ENCODE measurements at regions not wholly inside any gene's neighbourhood (a gene's known extent, or its start where the extent isn't known, plus 50 kb on each side); places are given as distances from the start of the nearest gene placed in this dataset.
"Not testable (repeated sequence)": the region's sequence is repeated elsewhere in the genome, so short reads cannot be mapped to it uniquely, and the experiment has no call there.

DNA sequence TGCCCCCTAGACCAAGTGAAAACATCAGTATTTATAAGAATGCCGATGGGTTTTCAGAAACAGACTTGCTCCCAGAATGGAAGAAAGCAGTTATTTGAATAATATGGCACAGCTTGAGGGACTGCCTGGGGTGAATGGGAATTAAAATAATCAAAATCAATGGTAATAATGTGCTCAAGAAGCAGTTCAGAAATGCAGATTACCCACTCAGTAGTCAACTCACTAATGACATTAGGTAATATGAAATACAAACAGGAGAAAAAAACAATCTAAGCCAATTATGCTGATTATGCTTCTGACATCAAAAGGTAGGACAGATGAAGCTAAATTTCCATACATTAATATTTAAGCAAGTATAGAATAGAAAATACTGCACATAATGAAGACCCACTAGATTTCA, 179.3 kb downstream of the ENC1 start:
- no peak for DNase-seq (ENCODE audit: low spot score)

DNA sequence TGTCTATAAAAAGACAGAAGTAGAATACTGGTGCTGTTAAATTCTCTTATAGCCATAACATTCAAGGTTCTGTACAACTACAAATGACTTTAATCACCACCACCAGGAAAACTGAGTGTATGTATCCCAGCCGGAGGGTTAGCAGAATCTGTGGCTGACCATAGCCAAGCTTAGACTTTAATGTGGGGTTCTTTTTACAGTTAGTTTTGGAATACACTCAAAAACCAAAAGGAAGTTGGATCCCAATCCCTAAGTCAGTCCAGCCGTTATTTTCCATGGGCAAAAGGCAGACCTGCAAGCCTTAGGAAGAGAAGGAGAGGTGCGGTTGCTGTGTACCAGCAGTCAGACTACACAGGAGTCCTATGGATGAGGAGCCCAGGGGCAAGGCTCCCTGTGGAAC, 179.8 kb downstream of the ENC1 start:
- DNase-seq (ENCODE audit: low spot score), result no peak

DNA sequence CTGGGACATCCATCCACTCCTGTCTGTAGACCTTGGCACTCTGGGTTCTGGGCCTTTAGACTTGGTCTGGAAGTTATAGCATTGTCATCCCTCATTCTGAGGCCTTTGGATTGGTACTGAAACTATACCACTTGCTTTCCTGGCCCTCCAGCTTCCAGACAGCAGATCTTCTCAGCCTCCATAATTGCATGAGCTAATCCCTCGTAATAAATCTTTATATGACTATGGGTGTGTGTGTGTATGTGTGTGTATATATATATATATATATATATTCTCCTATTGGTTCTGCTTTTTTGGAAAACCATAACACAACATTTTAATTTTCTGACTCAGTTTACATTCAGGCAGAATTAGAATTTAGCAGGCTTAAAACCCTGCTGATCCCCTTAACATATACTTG, 180.5 kb downstream of the ENC1 start:
- DNase-seq (ENCODE audit: low spot score), result no peak

DNA sequence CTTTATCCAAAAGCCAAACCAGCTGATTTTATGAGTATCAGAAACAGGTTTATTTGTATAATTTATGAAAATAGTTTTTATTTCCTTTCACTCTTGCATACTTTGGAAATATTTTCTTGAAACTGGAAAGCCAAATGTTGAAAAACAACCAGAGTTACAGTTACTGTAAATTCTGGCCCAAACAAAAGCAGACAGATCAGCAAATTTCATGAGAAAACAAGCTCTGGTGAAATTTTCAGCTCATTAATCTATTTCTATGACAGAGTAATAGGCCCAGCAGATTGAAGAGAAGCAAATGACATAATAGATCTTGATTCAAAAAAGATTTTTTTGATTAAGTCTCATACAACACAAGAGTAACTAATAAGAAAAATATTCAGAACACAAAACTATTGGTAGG, 182.7 kb downstream of the ENC1 start:
- DNase-seq (ENCODE audit: low spot score), result no peak

DNA sequence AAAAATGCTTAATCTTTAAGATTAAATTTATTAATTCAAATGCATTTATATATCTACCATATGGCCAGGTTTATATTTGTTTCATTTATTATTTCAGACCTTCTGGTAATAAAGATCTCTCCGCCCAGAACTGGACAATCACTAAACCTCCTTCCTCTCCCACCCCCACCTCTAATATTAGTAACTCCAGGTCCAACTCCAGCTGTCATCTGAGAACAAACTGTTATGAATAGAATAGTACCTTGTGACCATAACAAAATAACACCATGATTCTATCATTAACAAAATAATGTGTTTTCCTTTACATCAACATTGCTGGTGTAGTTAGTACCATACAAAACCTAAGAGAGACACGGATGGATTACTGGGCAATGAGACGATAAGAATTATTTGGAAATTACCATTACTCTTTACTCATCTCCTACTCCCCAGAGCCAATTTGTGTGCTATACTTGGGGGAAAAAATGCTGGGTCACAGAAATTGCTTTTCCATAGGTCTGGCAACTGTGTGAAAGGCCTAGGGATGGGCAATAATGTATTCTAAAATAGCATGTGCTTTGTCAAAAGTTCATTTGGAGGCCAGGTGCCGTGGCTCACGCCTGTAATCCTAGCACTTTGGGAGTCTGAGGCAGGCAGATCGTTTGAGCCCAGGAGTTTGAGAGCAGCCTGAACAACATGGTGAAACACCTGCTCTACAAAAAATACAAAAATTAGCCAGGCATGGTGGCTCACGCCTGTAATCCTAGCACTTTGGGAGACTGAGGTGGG, 186.1 kb downstream of the ENC1 start:
- DNase-seq (ENCODE audit: low spot score), result no peak

DNA sequence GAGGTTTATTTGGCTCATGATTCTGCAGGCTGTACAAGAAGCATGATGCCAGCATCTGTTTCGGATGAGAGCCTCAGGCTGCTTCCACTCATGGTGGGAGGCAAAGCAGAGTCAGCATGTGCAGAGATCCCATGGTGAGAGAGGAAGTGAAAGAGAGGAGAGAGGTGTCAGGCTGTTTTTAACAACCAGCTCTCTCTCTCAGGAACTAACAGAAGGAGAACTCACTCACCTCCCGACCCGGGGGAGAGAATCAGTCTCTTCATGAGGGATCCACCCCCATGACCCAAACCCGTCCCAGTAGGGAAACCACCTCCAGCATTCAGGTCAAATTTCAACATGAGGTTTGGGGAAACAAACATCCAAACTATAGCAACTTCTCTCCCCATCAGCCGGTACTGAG, 187.7 kb downstream of the ENC1 start:
- no peak for DNase-seq (ENCODE audit: low spot score)

DNA sequence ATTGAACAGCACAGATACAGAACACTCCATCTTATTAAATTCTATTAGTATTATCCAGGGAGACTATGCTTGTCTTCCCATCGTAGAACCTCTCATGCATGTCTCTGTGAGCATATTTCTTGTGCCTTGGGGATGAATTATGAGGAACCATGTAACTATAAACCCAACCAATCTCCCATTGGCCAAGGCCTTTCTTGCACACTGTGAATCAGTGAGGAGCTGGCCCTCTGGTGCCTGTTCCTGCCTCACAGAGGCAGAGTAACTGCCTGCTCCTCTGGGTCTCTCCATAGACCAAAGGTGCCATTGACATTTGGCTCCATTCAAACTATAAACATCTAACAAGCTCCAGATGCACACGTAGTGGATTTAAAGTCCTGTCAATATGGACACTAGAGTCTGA, 190.4 kb downstream of the ENC1 start:
- DNase-seq (ENCODE audit: low spot score), result no peak

DNA sequence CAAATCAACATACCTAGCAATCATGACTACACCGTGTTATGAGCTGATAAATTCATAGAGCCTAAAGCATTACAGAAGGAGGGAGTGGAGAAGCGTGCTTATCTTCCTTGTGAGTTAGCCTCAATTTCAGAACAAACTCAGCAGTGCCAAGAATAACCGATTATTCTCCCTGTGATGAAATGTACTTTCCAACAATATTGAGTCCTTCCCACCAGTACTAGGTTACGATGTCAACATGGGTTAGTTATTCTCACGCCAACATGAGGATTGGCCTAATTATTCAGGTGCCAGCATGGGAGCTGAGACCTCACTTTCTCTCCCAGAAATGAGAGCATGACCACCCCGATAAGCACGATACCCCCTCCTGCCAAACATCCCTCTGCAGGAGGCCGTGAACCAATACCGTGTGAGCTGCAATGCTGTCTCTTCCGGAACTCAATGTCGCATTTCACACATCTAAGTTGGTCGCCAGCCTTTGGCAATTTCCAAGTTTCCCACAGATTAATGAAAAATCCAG, 193.7 kb downstream of the ENC1 start:
- no peak for DNase-seq (ENCODE audit: low spot score)

DNA sequence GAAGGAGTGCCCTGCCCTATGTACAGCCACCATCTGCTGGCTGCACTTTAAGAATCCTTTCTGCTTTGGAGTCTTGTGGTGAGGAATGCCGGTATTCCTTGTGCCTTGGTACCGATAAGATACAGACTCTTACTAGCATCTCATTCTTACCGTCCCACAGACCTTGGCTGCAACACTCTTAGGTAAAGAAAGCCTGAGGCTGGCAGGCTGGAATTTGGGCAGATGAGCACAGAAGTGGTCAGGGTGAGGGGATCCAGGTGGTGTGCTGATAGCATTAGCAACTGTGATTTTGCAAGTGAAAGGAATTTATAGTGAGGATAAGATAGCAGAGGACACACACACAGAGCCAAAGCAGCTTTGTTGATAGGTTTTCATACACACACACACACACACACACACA, 198.1 kb downstream of the ENC1 start:
- no peak for DNase-seq (ENCODE audit: low spot score)

DNA sequence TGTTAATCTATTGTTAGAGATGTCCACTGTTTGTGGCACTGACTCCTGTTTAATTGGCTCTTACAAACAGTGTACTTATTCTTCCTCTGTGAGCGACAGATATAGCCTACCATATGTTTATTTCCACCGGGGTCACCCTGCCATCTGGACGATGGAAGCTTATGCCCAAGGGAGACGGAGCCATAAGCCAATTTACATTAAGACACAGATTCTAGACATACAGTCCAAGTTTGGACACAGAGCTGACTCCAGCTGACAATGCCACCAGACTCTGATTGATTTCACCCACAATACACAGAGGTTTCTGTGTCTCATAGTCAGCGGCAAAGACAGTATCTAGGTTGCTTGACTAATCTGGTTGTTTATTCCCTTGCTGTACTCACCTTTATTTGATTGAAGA, 198.9 kb downstream of the ENC1 start:
- no peak for DNase-seq (ENCODE audit: low spot score)

DNA sequence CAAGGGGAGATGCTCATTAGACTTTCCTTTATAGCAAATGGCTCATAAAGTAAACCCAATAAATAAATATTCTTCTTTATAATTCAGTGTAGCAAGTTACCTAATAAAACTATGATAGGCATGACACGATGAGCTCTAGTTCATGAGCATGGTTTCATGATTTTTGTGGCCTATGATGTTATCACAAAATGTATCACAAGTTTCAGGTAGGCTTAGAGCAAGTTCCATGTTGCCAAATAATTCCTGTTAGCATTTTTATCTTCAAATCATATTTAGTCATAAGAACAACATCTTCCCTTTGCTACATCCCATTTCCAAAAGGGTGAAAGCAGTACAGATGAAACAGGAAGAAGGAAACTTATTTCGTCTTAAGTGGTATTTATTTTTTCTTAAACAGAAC, 200.2 kb downstream of the ENC1 start:
- DNase-seq (ENCODE audit: low spot score), result no peak

DNA sequence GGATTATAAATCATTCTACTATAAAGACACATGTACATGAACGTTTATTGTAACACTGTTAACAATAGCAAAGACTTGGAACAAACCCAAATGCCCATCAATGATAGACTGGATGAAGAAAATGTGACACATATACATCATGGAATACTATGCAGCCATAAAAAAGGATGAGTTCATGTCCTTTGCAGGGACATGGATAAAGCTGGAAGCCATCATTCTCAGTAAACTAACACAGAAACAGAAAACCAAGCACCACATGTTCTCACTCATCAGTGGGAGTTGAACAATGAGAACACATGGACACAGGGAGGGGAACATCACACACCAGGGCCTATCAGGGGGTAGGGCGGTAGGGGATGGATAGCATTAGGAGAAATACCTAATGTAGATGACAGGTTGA, 202.7 kb downstream of the ENC1 start:
- DNase-seq (ENCODE audit: low spot score), result not testable (repeated sequence)

DNA sequence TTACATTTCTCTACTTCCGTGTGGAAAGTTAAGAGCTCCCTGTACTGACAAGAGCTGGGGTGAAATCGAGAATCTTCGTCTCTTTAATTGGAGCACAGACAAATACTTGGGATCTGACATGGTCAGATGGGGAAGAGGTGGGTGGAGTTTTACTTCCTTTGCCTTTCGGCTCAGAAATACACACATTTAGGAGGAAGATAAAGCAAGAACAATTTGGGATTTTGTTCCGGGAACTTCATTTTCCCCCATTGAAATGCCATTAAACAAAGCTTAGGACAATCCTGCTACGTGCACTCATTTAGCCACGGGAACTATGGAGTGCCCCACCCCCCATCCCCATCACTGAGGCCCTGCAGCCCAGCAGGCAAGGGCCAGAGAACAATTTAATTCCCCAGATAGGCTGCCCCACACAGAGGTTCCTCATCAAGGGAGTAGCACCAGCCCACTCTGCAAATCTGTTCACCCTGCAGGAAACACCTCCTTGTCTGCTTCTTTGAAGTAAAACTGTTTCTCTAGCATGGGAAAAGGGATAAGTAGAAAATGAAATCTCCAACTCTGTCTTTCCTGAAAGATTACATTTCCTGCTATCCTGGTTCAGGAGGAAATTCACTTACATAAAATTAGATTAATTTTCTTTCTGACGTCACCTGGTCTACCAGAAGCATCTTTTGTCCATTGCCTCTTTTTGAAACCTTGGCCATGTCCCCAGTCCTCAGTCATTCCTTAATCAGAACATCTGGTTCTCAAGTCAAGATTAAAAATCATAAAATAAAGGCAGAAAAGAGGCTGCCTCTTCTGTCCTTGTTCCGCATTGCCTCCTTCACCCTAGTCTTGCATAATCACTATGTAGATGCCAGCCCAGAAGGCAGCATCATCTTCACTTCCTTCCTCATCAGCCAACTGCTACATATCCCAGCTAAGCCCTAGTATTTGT, 206.4 kb downstream of the ENC1 start:
- DNase-seq (ENCODE audit: low spot score), result no peak

DNA sequence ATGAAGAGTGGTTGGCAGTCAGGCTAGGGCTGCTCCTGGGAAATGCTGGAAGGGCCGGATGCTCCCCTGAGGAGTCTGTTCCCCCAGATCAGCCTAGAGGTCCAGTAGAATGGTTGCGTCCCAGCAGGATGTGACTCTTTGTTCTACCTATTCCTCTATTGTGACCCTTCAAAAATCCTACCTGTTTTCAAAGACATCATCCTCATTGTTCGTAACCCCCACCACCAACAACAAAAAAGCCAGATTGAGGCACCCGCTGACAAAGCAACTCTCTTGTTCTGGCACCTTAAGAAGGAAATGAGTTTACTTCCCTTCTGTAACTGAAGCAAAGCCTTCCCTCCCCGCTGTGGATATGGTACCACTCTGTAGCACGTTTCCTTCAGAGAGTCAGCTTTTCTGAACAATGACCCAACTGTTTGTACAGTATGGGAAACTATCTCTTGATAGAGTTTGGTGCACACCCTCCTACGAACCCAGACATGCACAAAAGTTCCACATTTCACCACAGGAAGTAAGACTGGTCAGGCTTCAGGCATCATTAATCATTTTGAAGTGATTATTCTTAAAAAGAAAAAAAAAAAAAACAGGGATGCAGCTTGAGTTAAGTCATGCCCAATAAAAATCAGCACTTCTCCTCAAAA, 207.2 kb downstream of the ENC1 start:
- DNase-seq (ENCODE audit: low spot score), result no peak

DNA sequence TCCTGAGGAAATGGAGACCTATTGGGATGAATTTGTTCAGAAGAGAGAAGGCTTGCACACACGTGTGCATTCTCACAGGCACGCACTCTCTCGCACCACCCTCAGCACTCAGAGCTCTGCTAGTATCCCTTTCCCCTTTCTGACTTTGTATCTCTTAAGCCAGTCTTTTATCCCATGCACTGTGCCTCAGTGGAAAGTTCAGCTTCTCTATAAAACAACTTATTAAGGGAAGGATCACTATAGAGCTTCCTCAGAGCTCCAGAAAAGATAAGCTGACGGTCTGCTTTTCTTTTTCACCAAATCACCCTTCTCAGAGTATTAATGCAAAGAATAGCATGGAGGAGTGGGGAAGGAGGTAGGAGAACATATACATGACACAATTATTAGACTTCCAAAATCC, 207.8 kb downstream of the ENC1 start:
- no peak for DNase-seq (ENCODE audit: low spot score)

DNA sequence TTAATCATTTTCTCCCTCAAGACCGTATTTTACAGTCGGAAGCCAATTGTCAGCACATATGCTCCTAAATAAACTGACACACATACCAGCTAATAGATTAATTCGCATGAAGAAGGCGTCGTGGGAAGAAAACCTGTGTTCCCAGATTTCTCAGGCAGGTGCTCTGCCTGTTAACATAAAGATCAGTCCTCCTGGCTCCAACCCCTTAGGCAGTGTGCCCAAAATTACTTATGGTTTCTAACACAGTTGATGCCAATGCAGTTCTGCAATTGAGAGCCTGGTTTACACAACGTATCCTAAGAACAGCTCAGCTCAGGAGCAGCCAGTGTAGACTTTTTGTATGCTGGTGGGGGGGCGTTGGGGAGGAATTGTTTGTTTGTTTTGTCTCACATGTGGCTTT, 208.3 kb downstream of the ENC1 start:
- DNase-seq (ENCODE audit: low spot score), result no peak

DNA sequence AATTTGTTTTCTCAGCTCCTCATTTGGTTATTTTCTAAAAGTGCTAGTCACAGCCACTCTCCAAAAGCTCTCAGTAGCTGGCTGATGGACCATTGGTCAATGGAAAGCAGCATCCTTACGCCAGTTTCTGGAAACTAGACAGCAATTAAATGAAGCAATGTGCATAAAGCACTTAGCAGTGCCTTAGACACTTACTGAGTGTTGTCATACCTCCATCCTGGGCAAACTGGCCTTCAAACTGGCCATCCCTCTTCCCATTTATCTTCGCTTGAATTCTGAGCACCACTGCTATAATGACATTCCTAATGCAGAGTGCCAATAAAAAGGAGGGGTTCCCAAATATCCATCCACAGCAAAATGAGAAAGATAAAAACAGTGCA, 209.2 kb downstream of the ENC1 start:
- no peak for DNase-seq (ENCODE audit: low spot score)

DNA sequence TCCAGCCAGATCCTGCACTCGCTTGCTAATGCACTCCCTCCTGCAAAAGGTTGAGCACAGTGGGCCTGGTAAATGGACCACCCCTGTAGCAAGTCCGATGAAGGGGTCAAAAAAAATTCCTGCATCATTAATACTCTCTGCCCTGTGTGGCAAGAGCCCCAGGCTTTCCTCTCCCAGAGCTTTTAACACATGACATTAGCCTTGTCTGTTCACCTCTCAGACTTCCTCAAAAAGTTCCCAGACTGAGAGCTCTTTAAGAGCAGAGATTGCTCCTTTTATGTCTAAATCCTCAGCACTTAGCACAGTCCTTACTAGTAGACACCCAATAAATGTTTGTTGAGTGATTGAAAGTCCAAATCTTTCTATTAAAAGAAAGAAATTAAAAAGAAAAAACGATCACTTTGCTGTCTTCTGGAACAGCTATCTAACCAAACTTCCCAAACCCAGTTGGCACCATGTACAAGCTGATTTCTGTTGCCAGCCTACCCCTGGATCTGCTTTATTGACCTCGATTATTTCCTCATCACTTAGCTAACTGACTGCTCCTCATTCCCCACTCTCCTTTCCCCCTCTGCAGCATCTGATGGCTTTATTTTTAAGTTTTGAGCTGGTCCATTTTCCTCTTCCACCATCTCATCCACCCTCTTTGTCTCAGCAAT, 209.8 kb downstream of the ENC1 start:
- no peak for DNase-seq (ENCODE audit: low spot score)

DNA sequence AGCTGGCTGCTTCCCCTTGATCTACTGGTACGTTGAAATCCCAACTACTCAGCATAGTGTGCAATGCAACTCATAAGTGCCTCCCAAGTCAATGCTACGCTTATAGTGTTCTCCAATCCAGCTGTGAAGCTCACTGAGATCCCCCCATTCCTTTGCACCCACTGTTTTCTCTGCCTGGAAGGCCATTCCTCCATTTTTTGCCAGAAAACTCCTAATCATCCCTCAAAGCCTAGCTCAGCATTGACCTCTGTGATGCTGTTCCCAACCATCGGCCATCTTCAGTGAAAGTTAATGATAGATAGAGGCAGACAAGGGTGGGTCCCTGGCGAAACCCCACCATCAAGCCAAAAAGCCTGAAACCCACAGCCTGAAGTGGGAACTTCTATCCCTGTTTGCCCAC, 211.0 kb downstream of the ENC1 start:
- DNase-seq (ENCODE audit: low spot score), result no peak

DNA sequence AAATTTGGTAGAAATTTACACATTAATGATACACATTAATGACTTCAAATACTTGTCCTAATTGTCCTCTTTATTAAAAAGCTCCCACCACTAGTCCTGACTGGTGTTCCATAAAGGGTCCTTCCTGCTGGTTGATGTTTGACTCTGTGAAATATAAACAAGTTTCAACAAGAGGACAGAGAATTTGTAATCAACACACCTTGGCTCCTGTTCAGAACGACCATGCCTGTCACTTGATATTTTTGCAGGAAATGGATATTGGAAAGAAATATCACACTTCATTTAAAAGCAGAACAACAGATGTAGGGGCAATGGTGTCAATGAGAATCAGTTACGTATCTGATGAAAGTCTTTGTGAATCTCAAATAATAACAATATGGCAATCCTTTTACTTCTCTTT, 211.7 kb downstream of the ENC1 start:
- no peak for DNase-seq (ENCODE audit: low spot score)

DNA sequence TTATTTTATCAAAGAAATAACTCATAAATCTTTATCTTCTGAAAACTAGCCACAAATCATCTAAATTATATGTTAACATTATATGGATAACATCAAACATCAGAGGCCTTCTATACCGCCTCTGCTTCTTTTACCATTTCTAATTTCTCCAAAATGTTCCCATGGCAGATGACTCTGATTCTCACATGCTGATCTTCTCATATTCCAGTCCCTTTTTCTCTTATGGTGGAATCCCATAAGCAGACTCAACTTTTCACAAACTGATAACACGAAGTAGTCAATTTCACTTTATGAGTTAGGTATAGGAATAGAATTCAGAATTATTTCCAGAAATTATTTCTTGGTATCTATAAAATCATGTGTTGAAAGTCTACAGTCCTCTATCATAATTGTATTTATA, 212.3 kb downstream of the ENC1 start:
- no peak for DNase-seq (ENCODE audit: low spot score)

DNA sequence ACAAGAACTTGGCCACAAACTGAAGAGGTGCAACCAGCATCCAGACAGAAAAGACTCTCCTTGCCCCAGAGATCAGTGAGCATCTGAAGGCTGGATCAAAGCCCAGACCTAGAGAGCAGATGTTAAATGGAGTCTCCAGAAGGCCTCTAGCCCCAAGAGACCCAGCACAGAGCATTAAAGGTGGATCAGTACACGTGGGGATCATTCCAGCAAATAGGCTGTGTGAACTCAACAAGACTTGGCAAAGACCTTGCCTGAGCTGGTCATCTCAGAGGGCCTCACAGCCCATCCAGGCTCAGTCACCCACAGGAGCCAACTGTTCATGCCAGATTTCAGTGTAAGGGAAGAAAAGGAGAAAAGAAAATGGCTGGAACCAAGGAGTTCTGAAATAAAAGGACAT, 214.0 kb downstream of the ENC1 start:
- no peak for DNase-seq (ENCODE audit: low spot score)
